HL-60 (cell line): ENCODE measurements at regions not wholly inside any gene's neighbourhood (a gene's known extent, or its start where the extent isn't known, plus 50 kb on each side); places are given as distances from the start of the nearest gene placed in this dataset.

Source experiments
- DNase-seq, 2 experiments: peaks; one replicate each; pipeline ENCODE4 v3.0.0-alpha.2; 2010 to 2020; ENCODE audit warnings: low read depth in 1 of 2, low spot score in 1 of 2
- H3K27ac ChIP-seq: fragments of 250-450 bp; sonication (Bioruptor Pico); replicated peaks from 2 replicates; pipeline ENCODE4 v1.5.1; 2020; ENCODE audit warnings: mild to moderate bottlenecking, moderate library complexity
- H3K27me3 ChIP-seq: fragments of 250-450 bp; sonication (Bioruptor Pico); 2 replicates; pipeline ENCODE4 v1.5.1; 2021; ENCODE audit warnings: mild to moderate bottlenecking, moderate library complexity; ENCODE audit not compliant: insufficient read depth, poor library complexity, severe bottlenecking
- H3K4me3 ChIP-seq: replicated peaks from 2 replicates; pipeline ENCODE4 v1.5.1; 2011; ENCODE audit warnings: mild to moderate bottlenecking, control low read depth, low read length; ENCODE audit not compliant: insufficient read depth
- GABPA ChIP-seq: IDR thresholded peaks from 2 replicates; pipeline ENCODE4 v1.6.1; 2012; ENCODE audit warnings: low read depth
- POLR2AphosphoS5 ChIP-seq: IDR thresholded peaks from 2 replicates; pipeline ENCODE4 v1.6.1; 2012; ENCODE audit warnings: low read depth
- SPI1 ChIP-seq: IDR thresholded peaks from 2 replicates; pipeline ENCODE4 v1.6.1; 2012; ENCODE audit warnings: low read depth, mild to moderate bottlenecking, borderline replicate concordance
- TF ChIP-seq, protein P1 (sequence below): IDR thresholded peaks from 2 replicates; pipeline ENCODE4 v1.6.1; 2012; ENCODE audit warnings: low read depth; ENCODE audit not compliant: insufficient replicate concordance
- TF ChIP-seq, protein P2 (sequence below): IDR thresholded peaks from one replicate; pipeline ENCODE4 v1.5.1; 2011; ENCODE audit warnings: low read length, control low read depth, inconsistent platforms; ENCODE audit not compliant: insufficient read depth

DNA sequence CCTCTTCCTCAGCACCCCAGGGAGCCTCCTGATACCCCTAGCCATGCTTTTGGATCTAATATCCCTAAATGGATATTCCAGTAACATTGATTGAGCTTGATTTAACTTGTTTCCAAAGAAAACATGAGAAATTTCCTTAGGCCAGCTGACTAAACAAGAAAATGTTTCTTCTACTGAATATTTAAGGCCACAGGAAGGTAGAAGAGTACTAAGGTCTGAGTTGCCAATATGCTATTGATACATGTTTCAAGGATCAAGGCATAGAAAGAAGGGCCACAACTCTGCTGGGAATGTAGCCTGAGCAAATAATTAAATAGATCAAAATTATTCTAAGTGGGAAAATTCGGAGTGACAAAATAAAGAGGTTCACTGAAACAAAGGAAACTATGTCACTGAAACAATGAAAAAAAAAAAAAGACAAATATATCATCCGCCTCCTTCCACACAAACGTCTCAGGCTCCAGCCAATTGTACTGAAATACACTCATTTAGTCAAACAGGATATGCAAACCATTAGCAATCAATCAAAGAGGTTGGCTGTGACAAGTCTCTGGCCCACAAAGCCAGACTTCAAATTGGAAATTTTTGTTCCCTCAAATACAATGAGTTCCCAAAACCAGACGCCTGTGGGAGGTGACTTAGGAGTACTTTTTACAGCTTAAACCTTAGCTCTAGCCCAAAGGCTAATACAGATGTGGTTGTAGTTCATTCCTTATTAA lies 396.2 kb downstream of the HTR7 start:
- DNase-seq, result no peak
- H3K27me3 ChIP-seq, result no peaks in the 10 kb centered on the region
- no peak overlapping the region for H3K4me3 ChIP-seq
- TF ChIP-seq POLR2AphosphoS5 (no peak), SPI1 (no peak), GABPA (no peak)
- TF ChIP-seq, protein P1, sequence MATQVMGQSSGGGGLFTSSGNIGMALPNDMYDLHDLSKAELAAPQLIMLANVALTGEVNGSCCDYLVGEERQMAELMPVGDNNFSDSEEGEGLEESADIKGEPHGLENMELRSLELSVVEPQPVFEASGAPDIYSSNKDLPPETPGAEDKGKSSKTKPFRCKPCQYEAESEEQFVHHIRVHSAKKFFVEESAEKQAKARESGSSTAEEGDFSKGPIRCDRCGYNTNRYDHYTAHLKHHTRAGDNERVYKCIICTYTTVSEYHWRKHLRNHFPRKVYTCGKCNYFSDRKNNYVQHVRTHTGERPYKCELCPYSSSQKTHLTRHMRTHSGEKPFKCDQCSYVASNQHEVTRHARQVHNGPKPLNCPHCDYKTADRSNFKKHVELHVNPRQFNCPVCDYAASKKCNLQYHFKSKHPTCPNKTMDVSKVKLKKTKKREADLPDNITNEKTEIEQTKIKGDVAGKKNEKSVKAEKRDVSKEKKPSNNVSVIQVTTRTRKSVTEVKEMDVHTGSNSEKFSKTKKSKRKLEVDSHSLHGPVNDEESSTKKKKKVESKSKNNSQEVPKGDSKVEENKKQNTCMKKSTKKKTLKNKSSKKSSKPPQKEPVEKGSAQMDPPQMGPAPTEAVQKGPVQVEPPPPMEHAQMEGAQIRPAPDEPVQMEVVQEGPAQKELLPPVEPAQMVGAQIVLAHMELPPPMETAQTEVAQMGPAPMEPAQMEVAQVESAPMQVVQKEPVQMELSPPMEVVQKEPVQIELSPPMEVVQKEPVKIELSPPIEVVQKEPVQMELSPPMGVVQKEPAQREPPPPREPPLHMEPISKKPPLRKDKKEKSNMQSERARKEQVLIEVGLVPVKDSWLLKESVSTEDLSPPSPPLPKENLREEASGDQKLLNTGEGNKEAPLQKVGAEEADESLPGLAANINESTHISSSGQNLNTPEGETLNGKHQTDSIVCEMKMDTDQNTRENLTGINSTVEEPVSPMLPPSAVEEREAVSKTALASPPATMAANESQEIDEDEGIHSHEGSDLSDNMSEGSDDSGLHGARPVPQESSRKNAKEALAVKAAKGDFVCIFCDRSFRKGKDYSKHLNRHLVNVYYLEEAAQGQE, result no peak
- TF ChIP-seq, protein P2, sequence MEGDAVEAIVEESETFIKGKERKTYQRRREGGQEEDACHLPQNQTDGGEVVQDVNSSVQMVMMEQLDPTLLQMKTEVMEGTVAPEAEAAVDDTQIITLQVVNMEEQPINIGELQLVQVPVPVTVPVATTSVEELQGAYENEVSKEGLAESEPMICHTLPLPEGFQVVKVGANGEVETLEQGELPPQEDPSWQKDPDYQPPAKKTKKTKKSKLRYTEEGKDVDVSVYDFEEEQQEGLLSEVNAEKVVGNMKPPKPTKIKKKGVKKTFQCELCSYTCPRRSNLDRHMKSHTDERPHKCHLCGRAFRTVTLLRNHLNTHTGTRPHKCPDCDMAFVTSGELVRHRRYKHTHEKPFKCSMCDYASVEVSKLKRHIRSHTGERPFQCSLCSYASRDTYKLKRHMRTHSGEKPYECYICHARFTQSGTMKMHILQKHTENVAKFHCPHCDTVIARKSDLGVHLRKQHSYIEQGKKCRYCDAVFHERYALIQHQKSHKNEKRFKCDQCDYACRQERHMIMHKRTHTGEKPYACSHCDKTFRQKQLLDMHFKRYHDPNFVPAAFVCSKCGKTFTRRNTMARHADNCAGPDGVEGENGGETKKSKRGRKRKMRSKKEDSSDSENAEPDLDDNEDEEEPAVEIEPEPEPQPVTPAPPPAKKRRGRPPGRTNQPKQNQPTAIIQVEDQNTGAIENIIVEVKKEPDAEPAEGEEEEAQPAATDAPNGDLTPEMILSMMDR, result no peak
- no peak overlapping the region for H3K27ac ChIP-seq

DNA sequence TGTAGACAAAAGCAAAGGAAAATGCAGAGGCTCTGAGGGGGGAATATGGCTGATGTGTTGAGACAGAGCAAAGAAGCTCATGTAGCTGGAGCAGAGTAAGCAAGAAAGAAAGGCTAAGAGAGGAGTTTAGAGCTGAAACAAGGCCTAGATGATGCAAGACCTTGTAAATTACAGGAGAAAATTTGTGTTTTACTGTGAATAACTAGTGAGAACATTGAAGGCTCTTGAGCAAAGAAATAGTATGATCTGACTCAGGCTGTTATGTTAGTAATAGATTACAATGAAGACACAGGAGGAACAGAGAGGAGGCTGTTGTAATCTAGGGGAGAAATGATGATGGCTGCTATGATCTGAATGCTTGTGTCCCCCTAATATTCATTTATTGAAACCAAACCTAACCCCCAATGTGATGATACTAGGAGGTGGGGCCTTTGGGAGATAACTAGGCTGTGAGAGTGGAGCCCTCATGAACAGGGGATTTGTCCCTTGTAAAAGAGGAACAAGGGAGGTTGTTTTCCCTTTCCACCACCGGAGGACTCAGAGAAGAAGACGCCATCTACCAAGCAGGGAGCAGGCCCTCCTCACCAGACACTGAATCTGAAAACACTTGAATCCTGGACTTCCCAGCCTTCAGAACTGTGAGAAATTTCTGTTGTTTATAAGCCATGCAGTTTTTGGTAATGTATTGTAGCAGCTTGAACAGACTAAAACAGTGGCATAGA lies 394.9 kb downstream of the HTR7 start:
- Histone ChIP-seq H3K27me3 (no peaks in the 10 kb centered on the region), H3K27ac (no peak overlapping the region), H3K4me3 (no peak overlapping the region)
- no peak for DNase-seq
- no peak for TF ChIP-seq SPI1
- TF ChIP-seq, protein P1, result no peak
- no peak for TF ChIP-seq POLR2AphosphoS5

DNA sequence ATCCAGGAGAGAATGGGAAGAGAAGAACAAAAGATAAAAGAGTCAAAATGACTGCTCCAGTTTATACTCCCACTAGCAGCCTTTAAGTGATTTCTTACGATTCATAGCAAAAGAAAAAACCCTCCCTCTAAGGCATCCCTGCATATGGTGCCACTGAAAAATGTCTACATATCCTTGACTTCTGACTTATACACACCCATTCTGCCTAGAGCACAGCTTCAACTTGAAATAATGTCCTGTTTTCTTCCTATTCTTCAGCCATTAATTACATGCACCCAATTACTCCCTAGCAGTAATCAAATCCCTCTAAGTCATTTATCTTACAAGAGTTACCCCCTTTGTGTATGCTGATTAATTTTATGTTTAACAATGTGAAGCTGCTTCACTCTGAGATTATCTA lies 393.5 kb downstream of the HTR7 start:
- Histone ChIP-seq H3K4me3 (no peak overlapping the region), H3K27me3 (no peaks in the 10 kb centered on the region), H3K27ac (no peak overlapping the region)
- DNase-seq, result no peak
- TF ChIP-seq, protein P2, result no peak
- TF ChIP-seq SPI1, result no peak
- TF ChIP-seq POLR2AphosphoS5, result no peak
- TF ChIP-seq GABPA, result no peak
- TF ChIP-seq, protein P1, result no peak
